VCaP (cell line): ENCODE measurements at regions not wholly inside any gene's neighbourhood (a gene's known extent, or its start where the extent isn't known, plus 50 kb on each side); places are given as distances from the start of the nearest gene placed in this dataset.
"Not testable (repeated sequence)": the region's sequence is repeated elsewhere in the genome, so short reads cannot be mapped to it uniquely, and the experiment has no call there.

Source experiments
- H3K27ac ChIP-seq: fragments of 450-650 bp; 2 replicates; pipeline ENCODE4 v1.5.1; 2017
- CTCF ChIP-seq: fragments of 450-650 bp; conservative IDR thresholded peaks from 2 replicates; pipeline ENCODE4 v1.5.1; 2017; ENCODE audit warnings: mild to moderate bottlenecking, moderate library complexity

GRCh38 chr2:123648016-123648415 is 377.1 kb upstream of the CNTNAP5 start:
- no peak overlapping the region for H3K27ac ChIP-seq
- TF ChIP-seq CTCF: no peak

GRCh38 chr2:123648956-123649355 is 376.1 kb upstream of the CNTNAP5 start:
- no peak for TF ChIP-seq CTCF

GRCh38 chr2:123651151-123651550 is 373.9 kb upstream of the CNTNAP5 start:
- TF ChIP-seq CTCF: no peak
- no peak overlapping the region for H3K27ac ChIP-seq

More at GRCh38 chr2:123648956-123649355, 376.1 kb upstream of the CNTNAP5 start:
- H3K27ac ChIP-seq: no peak overlapping the region

GRCh38 chr2:123652320-123652719 is 372.8 kb upstream of the CNTNAP5 start:
- no peak overlapping the region for H3K27ac ChIP-seq
- TF ChIP-seq CTCF: no peak

- H3K27ac ChIP-seq: no peak overlapping the region
- no peak for TF ChIP-seq CTCF
Observed at GRCh38 chr2:123656590-123656989, 368.5 kb upstream of the CNTNAP5 start.

DNA sequence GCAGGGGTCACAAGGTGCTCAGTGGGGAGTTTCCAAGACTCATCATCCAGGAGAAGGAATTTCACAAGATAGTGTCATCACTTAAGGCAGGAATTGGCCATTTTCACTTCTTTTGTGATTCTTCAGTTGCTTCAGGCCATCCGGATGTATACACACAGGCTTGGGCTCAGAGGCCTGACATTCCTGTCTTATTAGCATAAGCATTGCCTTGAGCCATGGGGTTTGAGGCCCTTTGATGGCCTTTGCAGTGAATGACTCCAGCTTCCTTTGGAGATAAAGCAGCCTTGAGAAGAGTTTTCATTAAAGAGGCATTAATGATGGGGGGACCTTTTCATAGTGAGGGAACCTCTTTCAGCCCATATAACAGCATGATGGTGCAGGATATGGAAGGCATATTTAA is 366.0 kb upstream of the CNTNAP5 start:
- H3K27ac ChIP-seq: no peak overlapping the region
- TF ChIP-seq CTCF: no peak

- no peak for TF ChIP-seq CTCF
- no peak overlapping the region for H3K27ac ChIP-seq
Observed at GRCh38 chr2:123670286-123670685, 354.8 kb upstream of the CNTNAP5 start.

GRCh38 chr2:123683797-123684196 is 341.3 kb upstream of the CNTNAP5 start:
- H3K27ac ChIP-seq: not testable (repeated sequence)
